Choroid plexus epithelial cell (primary cell): ENCODE measurements at regions not wholly inside any gene's neighbourhood (a gene's known extent, or its start where the extent isn't known, plus 50 kb on each side); places are given as distances from the start of the nearest gene placed in this dataset.
A peak's percentile ranks its signal among the peaks of the same experiment; 100 is the strongest.

Source experiments
- DNase-seq: peaks from one replicate; pipeline ENCODE4 v3.0.0-alpha.2; 2010; ENCODE audit warnings: low read depth
- H3K4me3 ChIP-seq: 2 replicates; pipeline ENCODE4 v1.5.1; 2011; ENCODE audit warnings: low read depth, mild to moderate bottlenecking, control low read depth, low read length, moderate library complexity
- TF ChIP-seq, protein P1 (sequence below): conservative IDR thresholded peaks from 2 replicates; pipeline ENCODE4 v1.5.1; 2011; ENCODE audit warnings: low read depth, mild to moderate bottlenecking, control low read depth, inconsistent platforms, low read length, moderate library complexity

DNA sequence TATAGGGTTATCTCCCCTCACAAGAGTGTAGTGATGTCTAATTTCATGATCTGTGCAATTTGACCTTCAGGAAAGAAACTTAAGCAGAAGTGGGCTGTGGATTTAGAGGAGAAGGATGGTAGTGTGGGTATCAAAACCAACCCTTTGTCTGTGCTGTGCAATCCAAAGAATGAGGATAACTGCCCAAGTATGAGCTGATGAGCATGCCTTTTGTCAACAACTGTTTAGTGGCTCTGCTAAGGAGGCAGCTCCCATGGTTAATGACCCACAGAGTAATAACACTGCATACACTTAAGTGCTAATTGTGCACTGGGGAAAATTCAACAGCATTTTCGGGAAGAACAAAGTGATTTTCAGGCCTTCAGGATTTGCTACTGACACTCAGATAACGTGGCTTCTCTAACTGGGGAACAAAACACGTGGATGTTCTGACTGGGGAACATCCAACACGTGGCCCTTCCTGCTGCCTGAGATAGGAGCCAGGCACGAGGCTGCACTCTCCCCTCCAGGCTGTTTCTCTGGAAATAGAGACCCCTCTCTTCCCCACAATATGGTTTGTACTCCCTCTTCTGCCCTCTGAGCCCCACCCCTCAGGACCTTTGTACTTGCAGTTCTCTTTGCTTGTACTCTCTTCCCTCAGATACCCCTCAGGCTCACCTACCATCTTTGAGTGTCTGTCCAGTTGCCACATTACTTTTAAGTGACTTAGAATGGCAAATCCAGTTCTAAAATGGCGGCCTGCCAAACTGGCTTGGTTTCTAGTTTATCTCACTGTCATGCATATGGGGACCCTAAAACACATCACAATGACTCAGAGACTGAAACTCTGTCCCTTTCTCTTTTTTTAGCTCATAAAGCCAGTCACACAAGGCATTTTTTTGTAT lies 234.9 kb upstream of the POU2AF2 start:
- TF ChIP-seq, protein P1, sequence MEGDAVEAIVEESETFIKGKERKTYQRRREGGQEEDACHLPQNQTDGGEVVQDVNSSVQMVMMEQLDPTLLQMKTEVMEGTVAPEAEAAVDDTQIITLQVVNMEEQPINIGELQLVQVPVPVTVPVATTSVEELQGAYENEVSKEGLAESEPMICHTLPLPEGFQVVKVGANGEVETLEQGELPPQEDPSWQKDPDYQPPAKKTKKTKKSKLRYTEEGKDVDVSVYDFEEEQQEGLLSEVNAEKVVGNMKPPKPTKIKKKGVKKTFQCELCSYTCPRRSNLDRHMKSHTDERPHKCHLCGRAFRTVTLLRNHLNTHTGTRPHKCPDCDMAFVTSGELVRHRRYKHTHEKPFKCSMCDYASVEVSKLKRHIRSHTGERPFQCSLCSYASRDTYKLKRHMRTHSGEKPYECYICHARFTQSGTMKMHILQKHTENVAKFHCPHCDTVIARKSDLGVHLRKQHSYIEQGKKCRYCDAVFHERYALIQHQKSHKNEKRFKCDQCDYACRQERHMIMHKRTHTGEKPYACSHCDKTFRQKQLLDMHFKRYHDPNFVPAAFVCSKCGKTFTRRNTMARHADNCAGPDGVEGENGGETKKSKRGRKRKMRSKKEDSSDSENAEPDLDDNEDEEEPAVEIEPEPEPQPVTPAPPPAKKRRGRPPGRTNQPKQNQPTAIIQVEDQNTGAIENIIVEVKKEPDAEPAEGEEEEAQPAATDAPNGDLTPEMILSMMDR: no peak
- no peak for DNase-seq
- no peak overlapping the region for H3K4me3 ChIP-seq

DNA sequence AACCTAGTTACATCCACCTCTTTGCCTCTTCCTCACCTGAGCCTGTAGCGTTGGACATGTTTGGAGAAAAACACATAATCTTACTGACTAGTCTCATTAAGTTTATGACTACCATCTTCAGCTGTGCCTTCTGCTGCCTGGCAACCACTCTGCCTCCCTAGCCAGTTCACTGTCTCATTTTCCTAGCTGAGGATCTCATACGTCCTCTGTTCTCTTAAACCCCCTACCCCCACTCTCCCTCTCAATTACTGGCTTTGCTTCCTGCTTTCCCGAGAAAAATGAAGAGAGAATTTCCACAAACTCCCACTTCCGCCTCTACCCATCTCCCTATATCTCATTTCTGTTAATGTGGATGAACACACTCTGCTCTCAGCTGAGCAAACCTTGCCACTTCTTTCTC lies 239.3 kb upstream of the POU2AF2 start:
- TF ChIP-seq, protein P1: no peak
- no peak for DNase-seq
- H3K4me3 ChIP-seq: no peak overlapping the region

- DNase-seq: peak; percentile 94
- TF ChIP-seq, protein P1: no peak
- H3K4me3 ChIP-seq: no peak overlapping the region
Measured at GRCh38 chr11:111001986-111002611, 243.4 kb upstream of the POU2AF2 start.

- no peak overlapping the region for H3K4me3 ChIP-seq
- TF ChIP-seq, protein P1: no peak
- no peak for DNase-seq
Measured at GRCh38 chr11:111001081-111001430, 244.5 kb upstream of the POU2AF2 start.

DNA sequence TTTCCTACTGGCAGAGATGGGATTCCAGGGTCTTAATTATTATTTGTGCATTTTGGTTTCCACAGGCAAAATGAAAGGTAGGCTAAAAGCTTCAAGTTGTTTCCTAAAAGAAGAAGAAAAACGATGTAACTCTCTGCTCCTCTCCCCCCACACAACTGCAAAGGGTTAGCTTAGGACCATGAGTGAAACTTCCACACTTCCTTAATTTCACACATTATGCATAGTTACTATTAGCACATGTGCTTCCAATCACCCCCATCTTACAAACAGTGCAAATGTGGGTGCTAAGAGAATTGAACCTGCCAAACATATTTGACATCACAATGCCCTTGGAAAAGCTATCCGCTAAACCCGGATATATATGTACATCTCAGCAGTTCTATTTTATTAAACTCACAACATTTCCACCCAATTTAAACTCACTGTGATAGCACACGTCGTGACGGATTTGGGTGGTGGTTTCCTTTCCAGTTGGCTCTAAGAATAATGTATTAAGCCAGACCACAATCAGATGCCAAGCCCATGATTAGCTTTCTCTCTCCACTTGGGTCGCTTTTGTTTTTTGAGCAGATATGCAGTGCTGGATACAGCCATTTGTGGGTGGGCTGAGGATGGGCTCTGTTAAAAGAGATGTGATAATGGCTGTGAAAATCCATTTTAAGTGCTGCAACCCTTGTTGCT lies 245.0 kb upstream of the POU2AF2 start:
- no peak for DNase-seq
- TF ChIP-seq, protein P1: no peak
- H3K4me3 ChIP-seq: no peak overlapping the region

DNA sequence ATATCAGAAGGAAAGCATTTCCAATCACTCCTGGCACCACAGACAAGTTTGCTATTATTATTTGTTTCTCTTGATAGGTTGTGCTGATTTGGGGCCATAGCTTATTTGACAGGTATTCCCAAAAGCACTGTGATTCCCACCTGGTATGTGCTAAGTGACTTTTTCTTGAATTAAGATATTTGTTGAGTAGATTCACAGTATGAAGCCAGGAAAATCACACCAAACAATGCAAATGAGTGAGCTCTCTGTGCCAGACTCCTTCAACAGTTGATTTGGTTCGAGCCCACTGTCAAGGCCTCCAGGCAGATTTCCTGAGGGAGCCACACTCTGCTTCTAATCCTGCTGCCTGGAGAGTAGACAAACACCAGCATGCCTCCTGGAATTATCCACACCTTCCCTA lies 253.0 kb upstream of the POU2AF2 start:
- DNase-seq: no peak
- H3K4me3 ChIP-seq: no peak overlapping the region
- TF ChIP-seq, protein P1: no peak
